WTC11 (cell line): ENCODE measurements at regions not wholly inside any gene's neighbourhood (a gene's known extent, or its start where the extent isn't known, plus 50 kb on each side); places are given as distances from the start of the nearest gene placed in this dataset.

Experiments used
- ATAC-seq: fragments of 200-7000 bp; cut with Tn5 transposase; 2 replicates; pipeline ENCODE4 v1.10.0; 2021; ENCODE audit warnings: mild to moderate bottlenecking, moderate library complexity
- CTCF ChIA-PET: fragments of 300-600 bp; sonication (Branson Sonifier 250); formaldehyde crosslinking; loops from one replicate; lab custom pipeline; 2021; ENCODE audit warnings: antibody characterized with exemption; lab: Charles Lee
- POLR2A ChIA-PET: fragments of 350-600 bp; sonication (Branson Sonifier 250); formaldehyde crosslinking; loops from one replicate; lab custom pipeline; 2021; ENCODE audit warnings: antibody characterized with exemption; lab: Charles Lee
- DNase-seq: peaks from one replicate; pipeline ENCODE4 v3.0.0; 2021; ENCODE audit warnings: low spot score
- H3K27ac Mint-ChIP-seq: 2 replicates; pipeline ENCODE4 v1.8.0; 2021; ENCODE audit warnings: mixed read lengths
- H3K27me3 Mint-ChIP-seq: 2 replicates; pipeline ENCODE4 v1.8.0; 2021; ENCODE audit warnings: low read depth, mild to moderate bottlenecking, moderate library complexity, mixed read lengths
- H3K36me3 Mint-ChIP-seq: 2 replicates; pipeline ENCODE4 v1.8.0; 2021; ENCODE audit warnings: mixed read lengths
- H3K4me1 Mint-ChIP-seq: 2 replicates; pipeline ENCODE4 v1.8.0; 2022; ENCODE audit warnings: mixed read lengths
- H3K4me3 Mint-ChIP-seq: 2 replicates; pipeline ENCODE4 v1.8.0; 2021; ENCODE audit warnings: mild to moderate bottlenecking, moderate library complexity, mixed read lengths
- H3K9me3 Mint-ChIP-seq: 2 replicates; pipeline ENCODE4 v1.8.0; 2021; ENCODE audit warnings: mixed read lengths
- CDX4 ChIP-seq: fragments of 250-450 bp; sonication (Bioruptor Pico); IDR thresholded peaks from 2 replicates; pipeline ENCODE4 v1.9.0; 2021; ENCODE audit warnings: moderate library complexity, mild to moderate bottlenecking, inconsistent platforms, borderline replicate concordance
- CREM ChIP-seq: sonication (generic); formaldehyde crosslinking; IDR thresholded peaks from 2 replicates; pipeline ENCODE4 v1.8.1; 2022; ENCODE audit warnings: mild to moderate bottlenecking, missing genetic modification reagents, moderate library complexity
- E2F5 ChIP-seq: sonication (generic); formaldehyde crosslinking; IDR thresholded peaks from 2 replicates; pipeline ENCODE4 v1.8.1; 2022; ENCODE audit warnings: mild to moderate bottlenecking, moderate library complexity, missing genetic modification reagents
- ERG ChIP-seq: fragments of 250-450 bp; sonication (Bioruptor Pico); IDR thresholded peaks from 2 replicates; pipeline ENCODE4 v1.8.0; 2021; ENCODE audit warnings: mild to moderate bottlenecking
- GABPB1 ChIP-seq: sonication (generic); formaldehyde crosslinking; IDR thresholded peaks from 2 replicates; pipeline ENCODE4 v1.8.1; 2023; ENCODE audit warnings: mild to moderate bottlenecking, missing genetic modification reagents
- MYBL2 ChIP-seq: sonication (generic); formaldehyde crosslinking; IDR thresholded peaks from 2 replicates; pipeline ENCODE4 v1.8.1; 2023; ENCODE audit warnings: mild to moderate bottlenecking, moderate library complexity, missing genetic modification reagents
- NFYB ChIP-seq: sonication (generic); formaldehyde crosslinking; conservative IDR thresholded peaks from 2 replicates; pipeline ENCODE4 v1.8.0; 2022; ENCODE audit warnings: low read depth, missing genetic modification reagents
- NR3C1 ChIP-seq: sonication (generic); formaldehyde crosslinking; conservative IDR thresholded peaks from 2 replicates; pipeline ENCODE4 v1.8.1; 2023; ENCODE audit warnings: low read depth, mild to moderate bottlenecking, missing genetic modification reagents
- OVOL2 ChIP-seq: fragments of 250-450 bp; sonication (Bioruptor Pico); IDR thresholded peaks from 2 replicates; pipeline ENCODE4 v1.9.0; 2021; ENCODE audit warnings: mild to moderate bottlenecking, borderline replicate concordance
- TCF7 ChIP-seq: sonication (generic); formaldehyde crosslinking; IDR thresholded peaks from 2 replicates; pipeline ENCODE4 v1.8.0; 2022; ENCODE audit warnings: mild to moderate bottlenecking, low read depth, missing genetic modification reagents, moderate library complexity
- ZMAT4 ChIP-seq: fragments of 250-450 bp; sonication (Bioruptor Pico); IDR thresholded peaks from 2 replicates; pipeline ENCODE4 v1.9.0; 2021; ENCODE audit warnings: mild to moderate bottlenecking
- ZNF219 ChIP-seq: sonication (generic); formaldehyde crosslinking; IDR thresholded peaks from 2 replicates; pipeline ENCODE4 v1.8.0; 2023; ENCODE audit warnings: missing genetic modification reagents, mild to moderate bottlenecking, borderline replicate concordance
- ZNF232 ChIP-seq: sonication (generic); formaldehyde crosslinking; IDR thresholded peaks from 2 replicates; pipeline ENCODE4 v1.8.0; 2022; ENCODE audit warnings: mild to moderate bottlenecking, missing genetic modification reagents
- ZNF416 ChIP-seq: fragments of 250-450 bp; sonication (Bioruptor Pico); IDR thresholded peaks from 2 replicates; pipeline ENCODE4 v1.9.0; 2021; ENCODE audit warnings: mild to moderate bottlenecking, inconsistent platforms
- TF ChIP-seq, protein P1 (sequence below): sonication (generic); formaldehyde crosslinking; IDR thresholded peaks from 2 replicates; pipeline ENCODE4 v1.8.1; 2023; ENCODE audit warnings: mild to moderate bottlenecking, moderate library complexity, missing genetic modification reagents
- TF ChIP-seq, protein P2 (sequence below): sonication (generic); formaldehyde crosslinking; IDR thresholded peaks from 2 replicates; pipeline ENCODE4 v1.8.1; 2022; ENCODE audit warnings: low read depth, mild to moderate bottlenecking, moderate library complexity, missing genetic modification reagents, borderline replicate concordance
- TF ChIP-seq, protein P3 (sequence below): sonication (generic); formaldehyde crosslinking; IDR thresholded peaks from 2 replicates; pipeline ENCODE4 v1.8.1; 2023; ENCODE audit warnings: mild to moderate bottlenecking, missing genetic modification reagents, borderline replicate concordance
- TF ChIP-seq, protein P4 (sequence below): sonication (generic); formaldehyde crosslinking; IDR thresholded peaks from 2 replicates; pipeline ENCODE4 v1.8.0; 2023; ENCODE audit warnings: mild to moderate bottlenecking, missing genetic modification reagents

DNA sequence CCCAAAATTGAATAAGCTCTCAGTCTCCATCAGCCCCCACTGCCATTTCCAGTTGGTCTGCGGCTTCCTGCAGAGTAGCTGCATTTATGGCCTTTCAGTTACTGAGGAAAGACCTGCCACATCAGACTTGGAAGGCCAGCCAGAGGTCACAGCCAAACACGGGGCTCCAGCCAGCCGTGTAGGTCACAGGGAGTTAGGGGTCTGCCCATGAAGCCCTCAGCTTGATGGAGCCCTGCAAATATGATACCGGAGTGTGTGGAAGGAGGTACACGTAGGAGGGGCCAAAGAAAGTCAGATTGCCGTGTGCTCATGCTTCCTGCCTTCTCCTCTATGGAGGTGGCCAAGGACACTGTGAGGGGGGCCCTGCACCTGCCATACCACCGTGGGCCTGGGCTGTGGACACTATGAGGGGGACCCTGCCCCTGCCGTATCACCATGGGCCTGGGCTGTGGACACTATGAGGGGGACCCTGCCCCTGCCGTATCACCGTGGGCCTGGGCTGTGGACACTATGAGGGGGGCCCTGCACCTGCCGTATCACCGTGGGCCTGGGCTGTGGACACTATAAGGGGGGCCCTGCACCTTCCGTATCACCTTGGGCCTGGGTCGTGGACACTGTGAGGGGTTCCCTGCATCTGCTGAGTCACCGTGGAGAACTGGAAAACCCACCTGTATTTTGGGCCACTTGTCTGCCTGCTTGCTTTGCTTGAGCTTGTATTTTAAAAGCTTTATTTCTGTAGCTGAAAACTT lies 335.7 kb upstream of the SHH start:
- no peak for DNase-seq
- H3K9me3 Mint-ChIP-seq: peaks cover 55% of the 10 kb centered on the region
- POLR2A ChIA-PET: no interaction called here

GRCh38 chr7:156147104-156147503 lies 334.8 kb upstream of the SHH start:
- CTCF ChIA-PET: no interaction called here

More for the DNA sequence above, 335.7 kb upstream of the SHH start:
- CTCF ChIA-PET: no interaction called here
- no peak for ATAC-seq
- no peak overlapping the region for H3K4me3 Mint-ChIP-seq
- no peak overlapping the region for H3K27ac Mint-ChIP-seq
- TF ChIP-seq CREM (CRISPR knock-in tag): no peak
- no peak for TF ChIP-seq TCF7 (CRISPR knock-in tag)
- TF ChIP-seq MYBL2 (CRISPR knock-in tag): no peak
- no peak for TF ChIP-seq CDX4 (CRISPR knock-in tag)
- H3K4me1 Mint-ChIP-seq: peaks cover 8% of the 10 kb centered on the region
- peaks cover 4% of the 10 kb centered on the region; the same call in 1 of the 2 replicates for H3K27me3 Mint-ChIP-seq
- H3K36me3 Mint-ChIP-seq: peaks cover 23% of the 10 kb centered on the region

DNA sequence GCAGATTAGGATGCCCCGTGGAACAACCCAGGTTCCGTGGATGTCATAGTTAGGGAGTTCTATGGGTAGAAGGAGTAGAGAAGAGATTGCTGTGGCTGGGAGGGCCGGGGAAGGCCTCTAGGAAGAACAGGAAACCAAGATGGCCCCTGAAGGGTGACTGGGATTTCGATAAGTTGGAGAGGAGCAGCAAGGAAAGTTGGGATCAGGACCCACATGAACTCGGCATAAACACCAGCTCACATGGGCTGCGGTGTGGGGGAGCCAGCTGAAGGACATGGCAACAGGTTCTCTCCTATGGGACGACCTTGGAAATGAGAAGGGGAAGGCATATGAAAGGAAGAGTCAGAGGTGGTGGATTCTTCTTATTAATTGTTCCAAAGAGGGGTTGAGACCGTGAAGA lies 333.7 kb upstream of the SHH start:
- H3K4me1 Mint-ChIP-seq: peaks cover 3% of the 10 kb centered on the region
- no peak for DNase-seq
- POLR2A ChIA-PET: no interaction called here
- no peak overlapping the region for H3K4me3 Mint-ChIP-seq
- CTCF ChIA-PET: no interaction called here
- H3K9me3 Mint-ChIP-seq: peaks cover 49% of the 10 kb centered on the region
- TF ChIP-seq, protein P1, sequence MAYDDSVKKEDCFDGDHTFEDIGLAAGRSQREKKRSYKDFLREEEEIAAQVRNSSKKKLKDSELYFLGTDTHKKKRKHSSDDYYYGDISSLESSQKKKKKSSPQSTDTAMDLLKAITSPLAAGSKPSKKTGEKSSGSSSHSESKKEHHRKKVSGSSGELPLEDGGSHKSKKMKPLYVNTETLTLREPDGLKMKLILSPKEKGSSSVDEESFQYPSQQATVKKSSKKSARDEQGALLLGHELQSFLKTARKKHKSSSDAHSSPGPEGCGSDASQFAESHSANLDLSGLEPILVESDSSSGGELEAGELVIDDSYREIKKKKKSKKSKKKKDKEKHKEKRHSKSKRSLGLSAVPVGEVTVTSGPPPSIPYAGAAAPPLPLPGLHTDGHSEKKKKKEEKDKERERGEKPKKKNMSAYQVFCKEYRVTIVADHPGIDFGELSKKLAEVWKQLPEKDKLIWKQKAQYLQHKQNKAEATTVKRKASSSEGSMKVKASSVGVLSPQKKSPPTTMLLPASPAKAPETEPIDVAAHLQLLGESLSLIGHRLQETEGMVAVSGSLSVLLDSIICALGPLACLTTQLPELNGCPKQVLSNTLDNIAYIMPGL (CRISPR knock-in tag): no peak
- TF ChIP-seq ZNF232 (CRISPR knock-in tag) (no peak), E2F5 (CRISPR knock-in tag) (no peak), ERG (CRISPR knock-in tag) (no peak), ZMAT4 (CRISPR knock-in tag) (no peak), OVOL2 (CRISPR knock-in tag) (no peak), GABPB1 (no peak), ZNF219 (CRISPR knock-in tag) (no peak), TCF7 (CRISPR knock-in tag) (no peak), NFYB (no peak), ZNF416 (CRISPR knock-in tag) (no peak)
- TF ChIP-seq, protein P2, sequence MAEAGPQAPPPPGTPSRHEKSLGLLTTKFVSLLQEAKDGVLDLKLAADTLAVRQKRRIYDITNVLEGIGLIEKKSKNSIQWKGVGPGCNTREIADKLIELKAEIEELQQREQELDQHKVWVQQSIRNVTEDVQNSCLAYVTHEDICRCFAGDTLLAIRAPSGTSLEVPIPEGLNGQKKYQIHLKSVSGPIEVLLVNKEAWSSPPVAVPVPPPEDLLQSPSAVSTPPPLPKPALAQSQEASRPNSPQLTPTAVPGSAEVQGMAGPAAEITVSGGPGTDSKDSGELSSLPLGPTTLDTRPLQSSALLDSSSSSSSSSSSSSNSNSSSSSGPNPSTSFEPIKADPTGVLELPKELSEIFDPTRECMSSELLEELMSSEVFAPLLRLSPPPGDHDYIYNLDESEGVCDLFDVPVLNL (CRISPR knock-in tag): no peak
- TF ChIP-seq, protein P3, sequence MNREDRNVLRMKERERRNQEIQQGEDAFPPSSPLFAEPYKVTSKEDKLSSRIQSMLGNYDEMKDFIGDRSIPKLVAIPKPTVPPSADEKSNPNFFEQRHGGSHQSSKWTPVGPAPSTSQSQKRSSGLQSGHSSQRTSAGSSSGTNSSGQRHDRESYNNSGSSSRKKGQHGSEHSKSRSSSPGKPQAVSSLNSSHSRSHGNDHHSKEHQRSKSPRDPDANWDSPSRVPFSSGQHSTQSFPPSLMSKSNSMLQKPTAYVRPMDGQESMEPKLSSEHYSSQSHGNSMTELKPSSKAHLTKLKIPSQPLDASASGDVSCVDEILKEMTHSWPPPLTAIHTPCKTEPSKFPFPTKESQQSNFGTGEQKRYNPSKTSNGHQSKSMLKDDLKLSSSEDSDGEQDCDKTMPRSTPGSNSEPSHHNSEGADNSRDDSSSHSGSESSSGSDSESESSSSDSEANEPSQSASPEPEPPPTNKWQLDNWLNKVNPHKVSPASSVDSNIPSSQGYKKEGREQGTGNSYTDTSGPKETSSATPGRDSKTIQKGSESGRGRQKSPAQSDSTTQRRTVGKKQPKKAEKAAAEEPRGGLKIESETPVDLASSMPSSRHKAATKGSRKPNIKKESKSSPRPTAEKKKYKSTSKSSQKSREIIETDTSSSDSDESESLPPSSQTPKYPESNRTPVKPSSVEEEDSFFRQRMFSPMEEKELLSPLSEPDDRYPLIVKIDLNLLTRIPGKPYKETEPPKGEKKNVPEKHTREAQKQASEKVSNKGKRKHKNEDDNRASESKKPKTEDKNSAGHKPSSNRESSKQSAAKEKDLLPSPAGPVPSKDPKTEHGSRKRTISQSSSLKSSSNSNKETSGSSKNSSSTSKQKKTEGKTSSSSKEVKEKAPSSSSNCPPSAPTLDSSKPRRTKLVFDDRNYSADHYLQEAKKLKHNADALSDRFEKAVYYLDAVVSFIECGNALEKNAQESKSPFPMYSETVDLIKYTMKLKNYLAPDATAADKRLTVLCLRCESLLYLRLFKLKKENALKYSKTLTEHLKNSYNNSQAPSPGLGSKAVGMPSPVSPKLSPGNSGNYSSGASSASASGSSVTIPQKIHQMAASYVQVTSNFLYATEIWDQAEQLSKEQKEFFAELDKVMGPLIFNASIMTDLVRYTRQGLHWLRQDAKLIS (CRISPR knock-in tag): no peak
- TF ChIP-seq, protein P4, sequence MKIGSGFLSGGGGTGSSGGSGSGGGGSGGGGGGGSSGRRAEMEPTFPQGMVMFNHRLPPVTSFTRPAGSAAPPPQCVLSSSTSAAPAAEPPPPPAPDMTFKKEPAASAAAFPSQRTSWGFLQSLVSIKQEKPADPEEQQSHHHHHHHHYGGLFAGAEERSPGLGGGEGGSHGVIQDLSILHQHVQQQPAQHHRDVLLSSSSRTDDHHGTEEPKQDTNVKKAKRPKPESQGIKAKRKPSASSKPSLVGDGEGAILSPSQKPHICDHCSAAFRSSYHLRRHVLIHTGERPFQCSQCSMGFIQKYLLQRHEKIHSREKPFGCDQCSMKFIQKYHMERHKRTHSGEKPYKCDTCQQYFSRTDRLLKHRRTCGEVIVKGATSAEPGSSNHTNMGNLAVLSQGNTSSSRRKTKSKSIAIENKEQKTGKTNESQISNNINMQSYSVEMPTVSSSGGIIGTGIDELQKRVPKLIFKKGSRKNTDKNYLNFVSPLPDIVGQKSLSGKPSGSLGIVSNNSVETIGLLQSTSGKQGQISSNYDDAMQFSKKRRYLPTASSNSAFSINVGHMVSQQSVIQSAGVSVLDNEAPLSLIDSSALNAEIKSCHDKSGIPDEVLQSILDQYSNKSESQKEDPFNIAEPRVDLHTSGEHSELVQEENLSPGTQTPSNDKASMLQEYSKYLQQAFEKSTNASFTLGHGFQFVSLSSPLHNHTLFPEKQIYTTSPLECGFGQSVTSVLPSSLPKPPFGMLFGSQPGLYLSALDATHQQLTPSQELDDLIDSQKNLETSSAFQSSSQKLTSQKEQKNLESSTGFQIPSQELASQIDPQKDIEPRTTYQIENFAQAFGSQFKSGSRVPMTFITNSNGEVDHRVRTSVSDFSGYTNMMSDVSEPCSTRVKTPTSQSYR (CRISPR knock-in tag): no peak
- H3K27me3 Mint-ChIP-seq: peaks cover 4% of the 10 kb centered on the region; the same call in 1 of the 2 replicates
- peaks cover 16% of the 10 kb centered on the region for H3K36me3 Mint-ChIP-seq
- no peak overlapping the region for H3K27ac Mint-ChIP-seq
- ATAC-seq: no peak

More at GRCh38 chr7:156147104-156147503, 334.8 kb upstream of the SHH start:
- Mint-ChIP-seq H3K36me3 (peaks cover 24% of the 10 kb centered on the region), H3K9me3 (peaks cover 58% of the 10 kb centered on the region), H3K4me3 (no peak overlapping the region), H3K27me3 (peaks cover 4% of the 10 kb centered on the region; the same call in 1 of the 2 replicates), H3K4me1 (peaks cover 8% of the 10 kb centered on the region), H3K27ac (no peak overlapping the region)
- POLR2A ChIA-PET: no interaction called here
- no peak for ATAC-seq
- no peak for TF ChIP-seq NR3C1 (CRISPR knock-in tag)
- DNase-seq: no peak
